ENCODE measurements at regions not wholly inside any gene's neighbourhood (a gene's known extent, or its start where the extent isn't known, plus 50 kb on each side); places are given as distances from the start of the nearest gene placed in this dataset.

DNA sequence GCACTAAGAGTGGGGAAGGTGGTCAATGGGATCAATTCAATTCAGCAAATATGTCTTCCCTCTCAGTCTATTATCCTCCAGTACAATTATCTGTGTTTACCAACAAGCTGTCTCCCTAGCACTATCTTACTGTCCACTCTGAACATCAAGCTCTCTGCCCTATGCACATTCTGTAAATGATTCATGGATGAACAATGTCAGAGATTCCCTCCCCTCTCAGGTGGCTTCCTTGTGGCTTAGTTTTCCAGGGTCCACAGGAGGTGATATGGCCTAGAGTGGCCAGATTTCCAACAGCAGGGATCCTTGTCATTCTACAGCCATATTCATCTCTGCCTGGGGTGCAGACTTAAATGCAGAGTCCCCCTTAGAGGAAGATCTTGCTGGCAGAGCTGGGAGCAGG, 225.1 kb downstream of the UACA start:
- TF ChIP-seq, protein P1, sequence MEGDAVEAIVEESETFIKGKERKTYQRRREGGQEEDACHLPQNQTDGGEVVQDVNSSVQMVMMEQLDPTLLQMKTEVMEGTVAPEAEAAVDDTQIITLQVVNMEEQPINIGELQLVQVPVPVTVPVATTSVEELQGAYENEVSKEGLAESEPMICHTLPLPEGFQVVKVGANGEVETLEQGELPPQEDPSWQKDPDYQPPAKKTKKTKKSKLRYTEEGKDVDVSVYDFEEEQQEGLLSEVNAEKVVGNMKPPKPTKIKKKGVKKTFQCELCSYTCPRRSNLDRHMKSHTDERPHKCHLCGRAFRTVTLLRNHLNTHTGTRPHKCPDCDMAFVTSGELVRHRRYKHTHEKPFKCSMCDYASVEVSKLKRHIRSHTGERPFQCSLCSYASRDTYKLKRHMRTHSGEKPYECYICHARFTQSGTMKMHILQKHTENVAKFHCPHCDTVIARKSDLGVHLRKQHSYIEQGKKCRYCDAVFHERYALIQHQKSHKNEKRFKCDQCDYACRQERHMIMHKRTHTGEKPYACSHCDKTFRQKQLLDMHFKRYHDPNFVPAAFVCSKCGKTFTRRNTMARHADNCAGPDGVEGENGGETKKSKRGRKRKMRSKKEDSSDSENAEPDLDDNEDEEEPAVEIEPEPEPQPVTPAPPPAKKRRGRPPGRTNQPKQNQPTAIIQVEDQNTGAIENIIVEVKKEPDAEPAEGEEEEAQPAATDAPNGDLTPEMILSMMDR (IDR thresholded peaks at IDR 0.05), result no peak
- TF ChIP-seq POLR2A (IDR thresholded peaks at IDR 0.05), result no peak
